HG02678 (cell line): ENCODE measurements at regions not wholly inside any gene's neighbourhood (a gene's known extent, or its start where the extent isn't known, plus 50 kb on each side); places are given as distances from the start of the nearest gene placed in this dataset.
"Not testable (repeated sequence)": the region's sequence is repeated elsewhere in the genome, so short reads cannot be mapped to it uniquely, and the experiment has no call there.

Experiments
- ATAC-seq: cut with Tn5 transposase; IDR thresholded peaks from one replicate; pipeline ENCODE4 v1.9.1; 2021; ENCODE audit warnings: mild to moderate bottlenecking, moderate library complexity; ENCODE audit not compliant: unreplicated experiment

GRCh38 chr6:25150863-25151262 lies 128.3 kb upstream of the CARMIL1 start:
- ATAC-seq: no peak

DNA sequence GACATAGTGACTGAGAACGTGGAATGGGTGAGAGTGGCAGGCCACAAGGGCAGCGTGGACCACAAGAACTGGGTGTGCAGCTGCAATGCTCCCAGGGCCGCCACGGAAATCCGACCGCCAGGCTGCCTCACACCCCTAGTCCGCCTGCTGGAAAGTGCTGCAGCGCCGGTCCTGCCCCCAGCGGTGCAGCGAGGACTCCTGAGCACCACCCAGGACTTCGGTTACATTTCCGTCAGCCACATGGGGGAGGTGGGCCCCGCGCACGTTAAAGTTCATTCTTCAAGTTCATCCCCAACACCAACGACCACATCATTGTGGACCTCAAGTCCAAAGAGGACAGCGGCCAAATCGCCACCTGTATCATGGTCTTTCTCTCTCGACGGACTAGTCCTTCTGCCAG lies 126.1 kb upstream of the CARMIL1 start:
- no peak for ATAC-seq

GRCh38 chr6:25154034-25154596 lies 125.1 kb upstream of the CARMIL1 start:
- ATAC-seq: no peak

- ATAC-seq: no peak
Measured at GRCh38 chr6:25155211-25155610, 124.0 kb upstream of the CARMIL1 start.

DNA sequence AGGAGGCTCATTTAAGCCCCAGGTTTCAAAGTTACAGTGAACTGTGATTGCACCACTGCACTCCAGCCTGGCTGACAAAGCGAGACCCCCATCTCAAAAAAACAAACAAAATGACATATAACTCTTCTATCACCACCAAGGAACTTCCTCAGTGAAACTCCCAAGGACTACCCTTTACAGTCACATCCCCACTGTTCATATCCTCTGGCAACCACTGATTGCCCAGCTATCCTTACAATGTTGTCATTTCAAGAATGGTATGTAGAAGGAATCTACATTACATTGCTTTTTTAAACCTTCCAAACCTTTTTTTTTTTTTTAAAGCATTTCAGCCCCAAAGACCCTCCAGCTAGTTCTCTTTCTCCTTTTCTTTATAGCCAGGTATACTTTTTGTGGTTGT lies 123.1 kb upstream of the CARMIL1 start:
- ATAC-seq: no peak

- ATAC-seq: no peak
Measured at GRCh38 chr6:25157183-25157582, 122.0 kb upstream of the CARMIL1 start.

GRCh38 chr6:25157842-25158241 lies 121.3 kb upstream of the CARMIL1 start:
- ATAC-seq: no peak

DNA sequence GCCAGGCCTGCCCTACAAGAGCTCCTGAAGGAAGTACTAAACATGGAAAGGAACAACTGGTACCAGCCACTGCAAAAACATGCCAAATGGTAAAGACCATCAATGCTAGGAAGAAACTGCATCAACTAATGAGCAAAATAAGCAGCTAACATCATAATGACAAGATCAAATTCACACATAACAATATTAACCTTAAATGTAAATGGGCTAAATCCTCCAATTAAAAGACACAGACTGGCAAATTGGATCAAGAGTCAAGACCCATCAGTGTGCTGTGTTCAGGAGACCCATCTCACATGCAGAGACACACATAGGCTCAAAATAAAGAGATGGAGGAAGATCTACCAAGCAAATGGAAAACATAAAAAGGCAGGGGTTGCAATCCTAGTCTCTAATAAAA lies 119.0 kb upstream of the CARMIL1 start:
- ATAC-seq: not testable (repeated sequence)

GRCh38 chr6:25165177-25165576 lies 114.0 kb upstream of the CARMIL1 start:
- no peak for ATAC-seq

DNA sequence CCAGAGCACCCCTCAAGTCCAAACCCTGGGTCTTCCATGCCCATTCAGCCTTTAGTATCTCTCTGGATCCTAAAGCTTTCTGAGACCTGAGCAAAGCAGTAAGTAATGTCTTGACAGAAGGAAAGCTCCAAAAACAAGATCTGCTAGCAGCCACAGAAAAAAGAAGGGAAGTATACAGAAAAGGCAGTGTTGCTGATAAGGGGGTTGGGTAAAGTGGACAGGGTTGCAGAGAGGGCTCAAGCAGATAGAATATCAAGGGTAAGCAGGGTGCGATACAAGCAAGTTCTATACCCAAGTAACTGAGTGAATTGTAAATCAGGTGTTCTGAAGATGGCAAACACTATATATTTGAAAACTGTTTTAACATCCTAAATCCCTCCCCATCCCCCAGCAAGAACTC lies 113.4 kb upstream of the CARMIL1 start:
- no peak for ATAC-seq

GRCh38 chr6:25166955-25167748 lies 112.0 kb upstream of the CARMIL1 start:
- ATAC-seq: no peak

GRCh38 chr6:25167961-25168360 lies 111.2 kb upstream of the CARMIL1 start:
- no peak for ATAC-seq

GRCh38 chr6:25168637-25169036 lies 110.5 kb upstream of the CARMIL1 start:
- no peak for ATAC-seq

DNA sequence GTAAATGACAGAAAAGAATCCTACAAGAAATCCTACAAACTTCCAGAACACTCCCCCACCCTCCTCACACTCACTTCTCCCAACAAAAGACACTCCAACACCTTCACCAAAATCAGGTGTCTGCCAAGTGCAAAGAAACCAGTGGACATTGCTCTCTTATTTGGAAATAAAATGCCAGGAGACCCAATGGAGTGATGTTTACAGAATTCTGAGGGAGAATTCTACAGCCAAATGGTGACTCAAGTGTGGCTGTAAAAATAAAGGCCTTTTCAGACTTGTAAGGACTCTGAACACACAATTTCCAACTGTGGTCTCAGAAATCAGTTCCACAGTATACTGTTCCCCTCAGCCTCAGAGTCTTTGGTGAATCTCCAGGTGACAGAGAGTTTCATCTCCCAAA lies 109.6 kb upstream of the CARMIL1 start:
- no peak for ATAC-seq

GRCh38 chr6:25169961-25170360 lies 109.2 kb upstream of the CARMIL1 start:
- no peak for ATAC-seq

GRCh38 chr6:25170640-25171039 lies 108.5 kb upstream of the CARMIL1 start:
- no peak for ATAC-seq

DNA sequence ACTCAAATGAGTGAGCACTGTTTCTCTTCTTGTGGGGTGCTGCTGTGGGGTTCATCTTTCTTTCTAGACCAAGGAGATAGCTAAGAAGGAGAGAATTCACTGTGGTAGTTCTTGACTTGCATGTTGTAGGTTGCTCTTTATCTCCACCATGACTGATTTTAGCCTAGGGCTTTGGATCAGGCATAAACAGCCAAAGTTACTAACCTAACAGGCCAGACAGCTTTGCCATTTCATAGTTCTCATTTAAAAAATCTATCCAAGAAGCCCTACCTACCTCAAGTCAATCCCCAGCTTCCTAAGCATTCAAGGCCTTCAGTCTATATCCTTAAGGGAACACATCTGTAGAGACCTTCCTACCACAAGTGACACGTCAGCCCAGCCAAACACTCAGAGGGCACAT lies 107.9 kb upstream of the CARMIL1 start:
- no peak for ATAC-seq

- no peak for ATAC-seq
Measured at GRCh38 chr6:25172819-25173218, 106.4 kb upstream of the CARMIL1 start.

GRCh38 chr6:25173246-25173645 lies 105.9 kb upstream of the CARMIL1 start:
- ATAC-seq: no peak

DNA sequence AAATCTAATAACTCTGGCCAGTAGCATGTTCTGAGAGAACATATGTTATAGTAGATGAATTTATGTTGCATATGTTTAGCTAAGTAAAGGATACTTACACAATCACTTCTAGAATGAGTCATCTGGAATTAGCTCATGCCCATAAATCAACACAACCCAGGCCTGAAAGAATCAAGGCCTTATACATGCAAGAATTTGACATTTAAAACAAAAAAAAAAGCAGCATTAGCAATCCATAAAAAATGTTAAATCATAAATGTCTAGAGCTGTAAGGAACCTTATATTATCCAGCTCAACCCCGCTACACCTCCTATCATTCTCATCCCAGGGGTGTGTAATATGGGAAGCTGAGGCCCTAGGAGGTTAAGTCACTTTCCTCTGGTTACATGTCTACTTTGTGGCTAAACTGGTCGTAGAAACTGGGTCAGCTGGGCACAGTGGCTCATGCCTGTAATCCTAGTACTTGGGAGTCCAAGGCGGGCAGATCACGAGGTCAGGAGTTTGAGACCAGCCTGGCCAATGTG lies 105.2 kb upstream of the CARMIL1 start:
- ATAC-seq: no peak

GRCh38 chr6:25174678-25175077 lies 104.5 kb upstream of the CARMIL1 start:
- no peak for ATAC-seq

DNA sequence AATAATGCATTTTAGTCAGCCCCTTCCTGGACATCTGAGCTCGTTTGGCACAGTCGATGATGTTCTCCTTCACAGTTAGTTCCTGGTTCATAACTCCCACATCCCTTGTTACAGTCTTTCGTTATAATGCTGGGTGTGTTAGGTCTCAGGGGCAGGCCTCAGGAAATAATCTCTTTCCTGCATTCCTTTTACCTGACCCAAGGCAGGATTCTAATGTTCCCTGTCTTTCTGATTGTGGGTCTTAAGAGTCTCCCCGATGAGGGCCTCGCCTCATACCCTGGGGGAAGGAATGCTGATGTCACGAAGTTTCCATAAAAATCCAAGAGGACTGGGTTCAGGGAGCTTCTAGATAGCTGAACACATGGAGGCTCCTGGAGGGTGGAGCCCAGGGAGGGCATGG lies 104.0 kb upstream of the CARMIL1 start:
- no peak for ATAC-seq

GRCh38 chr6:25175681-25176080 lies 103.5 kb upstream of the CARMIL1 start:
- ATAC-seq: no peak
